HG02981 (cell line): ENCODE measurements at regions not wholly inside any gene's neighbourhood (a gene's known extent, or its start where the extent isn't known, plus 50 kb on each side); places are given as distances from the start of the nearest gene placed in this dataset.
"Not testable (repeated sequence)": the region's sequence is repeated elsewhere in the genome, so short reads cannot be mapped to it uniquely, and the experiment has no call there.

Experiments used
- ATAC-seq: cut with Tn5 transposase; IDR thresholded peaks from one replicate; pipeline ENCODE4 v1.9.1; 2021; ENCODE audit warnings: mild to moderate bottlenecking, moderate library complexity; ENCODE audit not compliant: unreplicated experiment

DNA sequence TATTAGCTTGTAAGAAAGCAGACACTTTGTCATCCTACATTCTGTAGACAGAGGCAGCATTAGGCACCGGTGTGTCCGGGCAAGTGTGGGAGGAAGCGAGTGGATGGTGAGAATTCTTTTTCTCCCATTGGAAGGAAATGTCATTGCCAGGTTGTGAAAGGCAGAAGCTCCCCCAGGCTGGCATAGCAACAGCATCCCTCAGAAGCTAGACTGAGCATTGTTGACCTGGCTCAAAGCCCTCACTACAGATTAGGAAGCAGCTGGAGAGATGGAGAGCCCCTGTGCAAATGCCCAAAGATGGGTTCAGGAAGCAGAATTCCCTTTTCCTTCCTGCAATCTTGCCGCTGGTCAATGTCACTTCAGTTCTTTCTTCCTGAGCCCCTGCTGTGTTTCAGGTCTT, 1299.3 kb downstream of the TBC1D22A start:
- no peak for ATAC-seq

DNA sequence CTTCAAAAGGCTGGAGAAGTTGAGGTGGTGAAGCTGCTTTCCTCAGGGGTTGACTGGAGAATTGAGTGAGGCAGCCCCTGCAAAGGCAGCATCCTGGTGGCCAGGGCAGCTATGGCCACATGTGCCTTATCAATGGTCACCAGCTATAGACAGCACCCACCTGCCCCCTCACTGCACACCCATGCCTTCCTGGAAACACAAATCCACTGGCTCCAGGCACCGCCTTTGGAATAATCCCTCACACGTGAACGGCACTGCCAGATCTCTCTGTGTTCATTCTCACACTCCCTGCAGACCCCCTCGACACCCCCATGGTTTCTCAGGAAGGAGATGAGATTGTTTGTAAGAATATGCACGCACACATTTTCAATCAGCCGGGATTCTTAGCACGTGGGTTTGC, 1297.8 kb downstream of the TBC1D22A start:
- ATAC-seq, result no peak

DNA sequence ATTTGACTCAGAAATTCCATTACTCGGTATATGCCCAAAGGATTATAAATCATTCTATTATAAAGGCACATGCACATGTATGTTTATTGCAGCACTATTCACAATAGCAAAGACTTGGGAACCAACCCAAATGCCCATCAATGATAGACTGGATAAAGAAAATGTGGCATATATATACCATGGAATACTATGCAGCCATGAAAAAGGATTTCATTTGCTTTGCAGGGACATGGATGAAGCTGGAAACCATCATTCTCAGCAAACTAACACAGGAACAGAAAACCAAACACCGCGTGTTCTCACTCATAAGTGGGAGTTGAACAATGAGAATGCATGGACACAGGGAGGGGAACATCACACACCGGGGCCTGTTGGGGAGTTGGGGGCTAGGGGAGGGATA, 1297.1 kb downstream of the TBC1D22A start:
- ATAC-seq, result not testable (repeated sequence)

DNA sequence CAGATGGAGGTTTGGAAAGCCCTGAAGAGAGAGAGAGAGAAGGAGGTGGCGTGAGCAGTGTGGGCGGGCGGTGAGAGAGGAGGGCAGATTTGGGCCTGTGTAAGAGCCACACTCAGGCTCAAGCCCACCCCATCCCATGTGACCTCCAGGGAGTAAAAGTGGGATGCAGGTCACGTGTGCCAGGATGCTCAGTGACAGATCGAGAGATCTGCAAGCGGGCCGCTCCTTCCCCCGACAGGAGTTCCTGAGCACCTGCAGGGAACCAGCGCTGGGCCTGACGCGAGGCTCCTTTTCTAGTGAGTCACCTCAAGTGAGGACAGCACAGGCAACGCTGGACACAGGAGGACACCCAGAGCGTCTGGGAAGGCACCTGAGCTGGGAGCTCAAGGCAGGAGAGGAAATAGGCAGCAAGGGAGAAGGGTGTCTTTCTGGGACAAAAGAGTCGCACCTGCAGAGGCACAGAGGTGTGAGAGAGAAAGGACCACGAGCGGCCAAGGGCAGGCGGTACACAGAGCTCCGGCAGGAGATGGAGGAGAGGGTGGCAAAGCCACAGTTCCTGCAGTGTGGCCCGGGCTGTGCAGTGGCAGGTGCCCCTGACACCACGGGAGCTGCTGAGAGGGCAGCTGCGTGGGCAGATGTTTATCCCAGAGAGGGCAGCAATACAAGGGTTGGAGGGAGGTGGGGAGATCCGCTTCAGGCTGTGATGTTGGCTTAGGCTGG, 1294.8 kb downstream of the TBC1D22A start:
- no peak for ATAC-seq

DNA sequence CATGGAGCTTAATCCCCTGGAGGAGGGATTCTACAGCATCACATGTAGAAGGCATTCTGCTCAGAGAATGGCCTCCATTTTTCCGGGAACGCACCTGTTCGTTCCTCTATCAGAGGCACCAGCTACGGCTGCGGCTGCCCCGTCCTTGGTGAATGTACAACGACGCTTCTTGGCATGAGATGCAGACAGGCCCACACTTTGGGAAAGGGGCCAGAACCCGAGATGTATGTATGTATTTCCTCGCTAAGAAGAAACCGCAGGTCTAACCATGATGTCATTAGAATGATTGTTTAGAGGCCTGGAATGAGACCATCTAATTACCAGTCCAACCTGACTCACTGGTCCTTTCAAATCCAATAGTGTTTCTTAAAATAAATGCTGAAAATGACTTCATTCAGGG, 1293.4 kb downstream of the TBC1D22A start:
- no peak for ATAC-seq

DNA sequence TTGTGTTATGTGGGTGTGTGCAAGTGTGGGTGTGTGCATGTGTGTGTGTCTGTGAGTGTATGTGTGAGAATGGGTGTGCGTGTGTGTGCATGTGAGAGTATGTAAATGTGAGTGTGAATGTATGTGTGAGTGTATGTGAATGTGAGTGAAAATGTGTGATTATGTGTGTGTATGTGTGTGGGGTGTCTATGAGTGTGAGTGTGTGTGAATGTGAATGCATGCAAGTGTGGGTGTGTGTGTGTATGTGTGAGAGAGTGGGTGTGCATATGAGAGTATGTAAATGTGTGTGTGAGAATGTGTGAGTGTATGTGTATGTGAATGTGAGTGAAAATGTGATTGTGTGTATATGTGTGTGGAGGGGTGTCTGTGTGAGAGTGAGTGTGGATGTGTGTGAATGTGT, 1292.7 kb downstream of the TBC1D22A start:
- no peak for ATAC-seq

DNA sequence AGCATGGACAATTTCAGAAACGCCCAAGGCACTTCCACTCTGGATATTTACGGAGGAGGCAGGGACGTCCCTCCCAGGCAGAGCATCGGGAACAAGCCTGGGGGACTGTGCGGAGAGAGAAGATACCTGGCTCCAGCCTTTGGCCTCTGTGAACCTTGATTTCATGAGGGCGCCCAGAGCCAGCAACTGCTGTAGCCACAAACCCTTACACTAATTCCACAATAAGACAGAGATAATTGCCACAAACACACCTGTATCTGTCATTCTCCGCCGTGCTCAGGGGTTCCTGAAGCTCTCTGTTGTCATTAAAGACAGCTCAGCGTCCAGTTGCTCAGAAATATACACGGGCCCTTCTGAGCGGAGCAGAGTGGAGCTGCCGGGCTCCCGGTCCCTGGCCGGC, 1292.1 kb downstream of the TBC1D22A start:
- no peak for ATAC-seq

DNA sequence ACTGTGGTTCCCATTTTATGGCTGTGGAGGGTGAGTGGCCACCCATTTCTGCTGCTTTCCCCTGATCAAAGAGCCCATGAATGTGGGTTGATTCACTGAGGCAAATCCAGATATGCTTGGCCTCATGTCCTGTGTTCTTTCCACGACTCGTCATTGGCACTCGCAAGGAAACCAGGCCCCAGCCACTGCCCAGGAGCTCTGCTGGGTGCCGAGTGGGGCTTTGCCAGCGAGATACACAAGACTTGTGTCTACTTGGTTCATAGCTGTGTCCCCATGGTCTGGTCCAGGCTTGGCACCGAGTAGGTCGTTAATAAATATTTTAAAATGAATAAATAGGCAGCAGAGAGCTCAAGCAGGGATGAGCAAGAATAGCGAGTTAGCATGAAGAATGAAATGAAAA, 1291.5 kb downstream of the TBC1D22A start:
- ATAC-seq, result no peak

DNA sequence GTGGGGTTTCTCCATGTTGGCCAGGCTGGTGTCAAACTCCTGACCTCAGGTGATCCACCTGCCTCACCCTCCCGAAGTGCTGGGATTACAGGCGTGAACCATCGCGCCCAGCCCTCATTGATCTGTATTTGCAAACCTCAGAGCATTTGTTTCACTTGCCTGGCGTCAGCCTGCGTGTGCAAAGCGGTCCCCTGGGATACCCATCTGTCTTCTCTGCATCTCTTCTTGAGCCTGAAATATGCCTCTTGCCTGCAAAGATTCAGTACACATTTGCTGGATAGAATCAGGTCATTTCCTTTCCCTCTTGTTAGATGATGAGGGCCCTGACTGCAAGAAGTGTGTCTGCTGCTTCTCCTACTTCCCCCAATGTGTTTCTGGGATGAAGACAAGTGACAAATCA, 1291.0 kb downstream of the TBC1D22A start:
- no peak for ATAC-seq

DNA sequence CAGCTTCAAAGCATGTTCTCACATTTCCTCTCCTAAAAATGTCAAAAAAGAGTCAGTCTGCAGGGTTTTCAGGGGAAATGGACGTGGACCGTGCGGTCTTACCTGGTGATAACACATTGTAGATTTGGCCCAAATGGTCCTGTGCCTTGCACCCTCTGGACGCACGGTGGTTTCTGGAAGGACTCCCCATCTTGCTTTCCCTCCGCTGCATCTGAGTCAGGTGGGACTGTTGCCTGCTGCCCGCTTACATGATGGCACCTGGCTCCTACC, 1290.1 kb downstream of the TBC1D22A start:
- no peak for ATAC-seq

DNA sequence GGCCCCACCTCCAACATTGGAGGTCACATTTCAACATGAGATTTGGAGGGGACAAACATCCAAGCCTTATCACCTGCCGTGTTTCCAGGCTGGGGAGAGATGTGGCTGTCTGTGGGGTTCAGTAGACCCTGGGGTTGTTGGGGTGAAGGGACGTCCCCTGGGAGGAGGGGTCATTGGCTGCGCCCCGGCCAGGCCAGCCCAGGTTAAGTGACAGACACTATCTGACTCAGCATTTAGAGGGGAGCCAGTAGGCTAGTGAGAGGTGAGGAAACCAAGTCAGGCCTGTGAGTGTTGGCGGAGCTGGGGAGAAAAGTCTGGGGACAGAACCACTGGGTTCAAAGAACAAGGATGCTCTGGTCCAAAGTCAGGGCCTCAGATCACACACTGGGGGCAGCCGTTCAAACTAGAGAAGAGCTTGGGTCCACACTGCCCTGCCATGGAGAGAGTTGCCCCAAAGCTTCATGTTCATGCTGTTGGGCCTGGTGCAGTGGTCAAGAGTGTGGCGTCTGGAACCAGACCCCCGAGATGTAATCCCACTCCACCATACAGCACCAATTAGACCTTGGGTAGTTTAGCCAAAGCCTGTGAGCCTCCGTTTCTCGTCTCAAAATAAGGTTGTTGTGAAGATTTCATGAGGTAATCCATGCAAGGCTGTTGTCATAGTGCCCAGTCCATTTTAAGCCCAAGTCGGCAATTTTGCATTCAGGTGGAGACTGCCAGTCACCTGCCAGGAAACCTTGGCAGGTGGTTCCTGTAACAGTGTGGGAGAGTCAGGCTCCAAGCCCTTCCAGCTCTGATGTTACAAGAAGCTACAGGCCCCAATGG, 1289.6 kb downstream of the TBC1D22A start:
- no peak for ATAC-seq

DNA sequence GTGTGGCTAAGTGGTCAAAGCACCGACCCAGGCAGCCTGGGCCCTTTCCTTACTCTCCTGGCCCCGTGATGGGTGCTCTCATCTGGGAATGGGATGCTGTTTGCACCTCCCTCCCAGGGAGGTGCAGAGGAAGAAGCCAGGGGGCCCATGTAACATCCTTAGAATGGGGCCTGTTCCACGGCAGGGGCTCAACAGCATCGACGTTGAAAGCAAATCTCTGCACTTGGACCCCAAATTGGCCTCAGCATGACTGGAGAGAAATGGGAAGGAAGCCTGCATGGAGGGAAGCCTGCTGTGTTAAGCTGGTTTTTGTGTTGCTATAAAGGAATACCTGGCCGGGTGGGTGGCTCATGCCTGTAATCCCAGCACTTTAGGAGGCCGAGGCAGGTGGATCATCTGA, 1288.4 kb downstream of the TBC1D22A start:
- no peak for ATAC-seq

DNA sequence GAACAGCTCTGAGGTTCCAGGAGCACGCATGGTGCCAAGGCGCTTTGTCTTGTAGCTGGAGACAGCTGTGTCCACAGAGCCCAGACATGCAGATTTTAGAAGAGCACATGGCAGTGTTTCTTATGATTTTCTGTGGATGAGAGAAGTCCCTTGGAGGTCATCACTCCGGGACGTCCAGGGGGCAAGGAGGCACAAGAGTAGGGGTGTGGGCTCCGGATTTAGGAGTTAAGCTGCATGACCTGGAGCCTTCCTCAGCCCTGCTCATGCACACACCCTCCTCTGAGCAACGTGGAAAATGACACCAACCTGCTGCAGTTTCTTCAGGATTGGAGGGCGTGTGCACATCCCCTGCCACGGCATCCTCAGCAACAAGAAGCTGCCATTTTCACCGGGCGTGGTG, 1286.7 kb downstream of the TBC1D22A start:
- no peak for ATAC-seq

DNA sequence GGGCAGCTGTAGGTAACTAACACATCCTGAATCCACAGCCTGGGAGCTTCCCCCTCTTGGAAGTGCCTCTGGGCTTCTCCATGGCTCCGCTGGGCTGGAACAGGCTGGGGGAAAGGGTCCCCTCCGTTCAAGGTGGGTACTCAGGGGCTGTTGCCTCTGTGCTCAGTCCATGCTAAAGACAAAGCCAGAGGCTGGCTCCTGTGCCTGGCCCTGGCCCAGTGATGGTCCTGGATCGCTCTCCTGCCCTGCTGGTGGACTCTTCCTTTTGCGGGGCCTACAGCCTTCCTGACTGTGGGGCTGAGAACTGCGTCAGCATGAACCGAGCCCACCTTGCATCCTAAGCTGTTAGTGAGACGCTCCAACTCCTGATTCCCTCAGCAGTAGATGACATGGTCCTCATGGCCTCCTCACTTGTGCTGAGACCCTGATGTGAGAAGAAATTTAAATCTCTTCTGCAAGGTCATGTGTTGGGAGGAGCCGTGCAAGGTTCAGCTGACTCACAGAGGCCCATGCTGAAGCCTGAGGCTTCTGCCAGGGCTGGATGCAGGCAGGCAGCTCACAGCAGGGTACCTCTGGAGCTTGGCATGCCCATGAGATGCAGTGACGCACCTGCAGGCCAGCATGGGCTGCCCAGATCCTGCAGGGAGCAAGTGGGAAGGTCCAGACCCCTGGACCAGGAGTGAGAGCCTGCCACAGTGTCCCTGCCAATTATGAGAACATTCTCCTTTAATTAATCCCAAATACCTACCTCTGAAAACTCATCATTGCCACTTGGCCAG, 1285.5 kb downstream of the TBC1D22A start:
- ATAC-seq, result no peak

DNA sequence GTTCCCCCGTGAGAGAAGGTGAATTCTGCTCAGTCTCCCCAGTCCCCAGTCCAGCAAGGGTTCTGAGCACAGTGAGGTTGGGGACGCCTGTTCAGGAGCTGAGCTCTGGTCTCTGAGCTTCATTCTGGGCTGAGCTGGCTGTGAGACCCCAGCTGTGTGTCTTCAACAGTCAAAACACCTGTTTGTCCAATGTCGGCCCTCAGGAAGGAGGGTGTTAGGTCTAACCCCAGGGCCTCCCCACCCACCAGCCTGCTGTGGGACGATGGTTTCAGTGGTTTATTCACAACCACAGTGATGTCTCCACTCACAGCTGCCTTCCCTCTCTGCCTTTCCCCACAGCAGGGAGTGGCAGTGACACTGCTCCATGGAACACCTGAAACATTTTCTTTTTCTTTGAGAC, 1282.9 kb downstream of the TBC1D22A start:
- ATAC-seq, result peak; percentile 68

DNA sequence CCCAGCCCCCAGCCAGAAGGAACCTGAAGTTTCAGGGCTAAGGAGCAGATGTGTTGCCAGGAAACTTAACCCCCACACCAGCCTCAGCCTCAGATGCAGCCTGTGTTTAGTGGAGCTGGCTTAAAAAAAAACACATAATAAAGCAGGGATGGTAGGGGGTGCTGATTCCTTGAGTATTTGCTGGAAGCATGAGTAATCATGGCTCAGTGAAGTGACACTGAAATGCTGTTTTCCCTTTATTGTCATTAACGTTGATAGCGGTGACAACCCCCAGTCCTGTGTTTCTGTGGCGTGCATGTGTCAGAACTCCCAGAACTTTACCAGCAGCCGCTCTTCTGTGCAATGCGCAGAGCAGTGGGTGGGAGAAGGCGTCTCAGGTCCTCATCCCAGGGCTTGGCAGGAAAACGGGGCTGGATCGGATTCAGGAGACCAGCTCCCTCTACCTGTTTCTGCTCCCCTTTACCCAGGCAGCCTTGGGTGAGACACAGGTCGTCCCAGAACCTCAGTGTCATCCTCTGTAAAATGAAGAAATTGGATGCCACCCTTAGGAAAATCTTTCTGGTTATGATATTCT, 1282.1 kb downstream of the TBC1D22A start:
- ATAC-seq, result no peak

DNA sequence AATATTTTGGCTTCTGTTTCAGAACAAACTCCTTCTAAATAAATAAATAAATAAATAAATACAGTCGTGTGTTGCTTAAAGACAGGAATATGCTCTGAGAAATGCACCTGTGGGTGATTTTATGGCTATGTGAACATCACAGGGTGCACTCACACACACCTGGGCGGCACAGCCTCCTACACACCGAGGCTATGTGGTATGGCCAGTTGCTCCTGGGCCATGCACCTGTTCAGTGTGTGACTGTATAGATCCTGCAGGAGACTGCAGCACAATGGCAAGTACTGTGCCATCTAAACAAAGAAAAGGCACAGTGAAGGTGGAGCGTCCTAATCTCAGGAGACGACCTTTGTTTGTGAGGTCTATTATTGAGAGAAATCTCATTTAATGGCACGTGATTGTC, 1281.1 kb downstream of the TBC1D22A start:
- ATAC-seq, result no peak

DNA sequence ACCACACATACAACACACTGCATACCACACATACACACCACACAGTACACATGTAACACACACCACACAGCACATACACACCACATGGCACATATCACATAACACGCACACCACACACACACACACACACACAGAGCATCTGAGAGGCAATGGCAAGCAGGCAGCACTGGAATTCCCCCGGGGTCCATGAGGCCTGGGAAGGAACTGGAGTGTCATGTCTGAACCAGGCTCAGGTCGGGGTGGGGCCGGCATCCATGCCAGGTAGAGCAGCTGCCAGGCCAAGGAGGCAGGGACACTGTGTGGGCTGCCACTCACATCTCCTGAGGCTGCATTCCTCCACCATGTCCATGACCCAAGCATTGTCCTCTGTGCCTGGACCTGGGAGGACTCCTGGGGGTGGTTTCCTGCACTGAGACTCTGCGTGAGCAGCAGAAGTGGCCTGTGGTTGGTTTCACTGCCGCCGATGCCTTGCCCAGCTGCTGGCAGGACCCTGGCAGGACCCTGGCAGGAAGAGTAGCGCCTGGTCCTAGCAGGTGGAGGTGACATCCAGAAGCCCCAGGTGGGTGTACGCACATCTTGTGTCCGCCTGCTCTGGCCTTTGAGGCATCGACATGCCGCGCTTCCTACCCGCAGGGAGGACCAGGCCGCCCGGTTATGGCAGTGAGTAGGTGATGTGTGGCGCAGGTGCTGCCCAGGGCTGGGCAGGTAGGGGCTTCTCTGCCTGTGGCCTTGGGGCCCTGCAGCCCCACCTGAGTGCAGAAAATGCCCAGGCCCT, 1280.4 kb downstream of the TBC1D22A start:
- no peak for ATAC-seq

DNA sequence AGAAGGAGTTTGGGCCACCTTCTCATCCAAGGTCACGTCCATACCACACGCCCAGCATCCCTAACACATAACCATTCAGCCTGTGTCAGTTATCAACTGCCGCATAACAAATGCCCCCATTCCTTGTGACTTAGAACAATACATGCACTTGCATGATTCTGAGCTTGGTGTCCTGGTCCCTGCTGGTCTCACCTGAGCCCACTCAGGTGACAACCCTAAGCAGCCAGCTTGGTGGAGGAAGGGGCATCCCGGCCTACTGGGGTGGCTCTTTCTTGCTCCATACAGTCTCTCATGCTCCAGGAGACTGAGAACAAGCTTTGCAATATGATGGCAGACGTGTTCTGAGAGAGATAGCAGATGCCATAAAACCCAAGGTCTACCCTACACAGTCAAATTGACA, 1276.9 kb downstream of the TBC1D22A start:
- no peak for ATAC-seq

DNA sequence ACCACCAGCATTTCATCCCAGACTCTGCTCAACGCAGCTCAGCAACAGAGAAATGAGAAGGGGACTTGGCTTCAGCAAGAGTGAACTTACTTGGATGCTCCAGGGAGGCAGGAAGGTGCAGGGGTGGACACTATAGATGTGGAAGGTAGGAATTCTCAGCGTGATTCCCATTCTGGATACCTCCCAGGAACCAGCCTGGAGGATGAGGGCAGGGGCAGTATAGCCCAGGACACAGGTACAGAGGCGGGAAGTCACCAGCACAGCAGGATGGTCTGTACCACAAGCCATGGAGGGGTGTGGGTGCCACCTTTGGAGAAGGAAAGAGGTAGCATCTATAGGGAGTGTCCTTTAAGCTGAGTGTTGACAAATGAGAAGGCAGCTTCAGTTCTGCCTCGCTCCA, 1275.2 kb downstream of the TBC1D22A start:
- ATAC-seq, result no peak

DNA sequence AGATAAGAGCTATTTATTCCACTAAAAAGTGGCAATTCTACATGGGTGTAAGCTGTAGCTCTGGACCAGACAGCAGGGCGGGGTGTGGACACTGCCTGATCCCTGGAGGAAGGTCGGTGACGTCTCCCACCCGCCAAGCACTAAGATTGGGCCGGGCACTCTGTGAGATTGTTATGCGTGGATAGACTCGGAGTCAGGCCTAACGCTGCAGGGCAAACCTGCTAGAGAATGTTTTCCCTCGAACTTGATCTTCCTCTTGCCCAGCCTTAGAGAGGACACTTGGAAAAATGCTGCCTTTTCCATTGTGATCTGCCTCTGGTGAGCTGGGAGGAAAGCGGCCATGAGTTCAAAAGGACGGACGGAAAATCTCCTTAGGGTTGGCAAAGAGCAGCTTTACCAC, 1273.4 kb downstream of the TBC1D22A start:
- no peak for ATAC-seq
